Spleen (tissue), 11 donors: ENCODE measurements at regions not wholly inside any gene's neighbourhood (a gene's known extent, or its start where the extent isn't known, plus 50 kb on each side); places are given as distances from the start of the nearest gene placed in this dataset.

ENCODE experiments used
- DNase-seq: peaks from one replicate; pipeline ENCODE4 v3.0.0-alpha.2; 2020
- H3K27ac ChIP-seq, 8 donors: fragments of 200-600 bp; sonication (generic) in 7 of 8; 1 replicate in 4 of 8; 2 replicates in 4 of 8; pipeline versions ENCODE4 v1.5.0 to v1.8.0; 2016 to 2021; ENCODE audit warnings: inconsistent platforms in 4 of 8, mild to moderate bottlenecking in 4 of 8, moderate library complexity in 1 of 8
- H3K27me3 ChIP-seq, 7 donors: fragments of 200-600 bp; sonication (generic) in 6 of 7; replicated peaks in 1 of 7; 1 replicate in 4 of 7; 2 replicates in 3 of 7; pipeline versions ENCODE4 v1.5.0 to v1.8.0; 2016 to 2021; ENCODE audit warnings: inconsistent platforms in 3 of 7, mild to moderate bottlenecking in 1 of 7
- H3K36me3 ChIP-seq, 6 donors: fragments of 200-600 bp; sonication (generic) in 5 of 6; 1 replicate in 4 of 6; 2 replicates in 2 of 6; pipeline versions ENCODE4 v1.5.0 to v1.8.0; 2016 to 2021; ENCODE audit warnings: inconsistent platforms in 2 of 6
- H3K4me1 ChIP-seq, 6 donors: fragments of 200-600 bp; sonication (generic) in 5 of 6; 1 replicate in 3 of 6; 2 replicates in 3 of 6; pipeline versions ENCODE4 v1.5.0 to v1.8.0; 2016 to 2021; ENCODE audit warnings: inconsistent platforms in 3 of 6
- H3K4me3 ChIP-seq, 8 donors: fragments of 200-600 bp; sonication (generic) in 7 of 8; 1 replicate in 4 of 8; 2 replicates in 4 of 8; pipeline versions ENCODE4 v1.5.0 to v1.8.0; 2016 to 2021; ENCODE audit warnings: inconsistent platforms in 4 of 8, mild to moderate bottlenecking in 4 of 8, moderate library complexity in 2 of 8
- H3K9me3 ChIP-seq, 8 donors: fragments of 200-600 bp; sonication (generic) in 7 of 8; 1 replicate in 4 of 8; 2 replicates in 4 of 8; pipeline versions ENCODE4 v1.5.0 to v1.8.0; 2016 to 2021; ENCODE audit warnings: inconsistent platforms in 4 of 8
- POLR2A ChIP-seq, 3 donors: fragments of 450-650 bp; IDR thresholded peaks; one replicate each; pipeline ENCODE4 v1.5.1; 2017; ENCODE audit warnings: antibody characterized with exemption in 3 of 3, mild to moderate bottlenecking in 1 of 3
- POLR2AphosphoS5 ChIP-seq, 3 donors: sonication (generic); formaldehyde crosslinking; IDR thresholded peaks; one replicate each; pipeline ENCODE4 v1.5.1; 2017; ENCODE audit warnings: antibody characterized with exemption in 3 of 3
- WGBS, 5 donors: extraction: QIAGEN DNeasy Blood & Tissue Kit in 3 of 5; methylation state at CpG; one replicate each; pipeline versions ENCODE4 v1.1.5 to v1.1.7; 2013 to 2018; 5-methylcytosine and 5-hydroxymethylcytosine counted together
- intact Hi-C: fragments of 100-400 bp; cut with DNase I; formaldehyde crosslinking; loops from one replicate; pipeline ENCODE4 v1.15.0; 2023; ENCODE audit warnings: low total_unique reads
- TF ChIP-seq, protein P1 (sequence below), 11 experiments: fragments of 200-600 bp in 7 of 11; fragments of 450-650 bp in 4 of 11; sonication (generic) in 4 of 11; IDR thresholded peaks in 8 of 11; conservative IDR thresholded peaks in 3 of 11; 1 replicate in 7 of 11; 2 replicates in 4 of 11; pipeline versions ENCODE4 v1.4.0 to v1.8.0; 2016 to 2021; ENCODE audit warnings: antibody characterized with exemption in 11 of 11, inconsistent platforms in 4 of 11, mild to moderate bottlenecking in 1 of 11
- donor health status: healthy with polysubstance abuse.
- donor health status: DM: no; HTN: no; CAD: no; lungs with moderate emphysema.
- donor health status: DM: no; HTN: no; CAD: no.
- donor health status: Bipolar disorder and iron deficiency.
- donor health status: healthy.
- donor health status: DM: no; HTN: no; CAD: no.
- donor health status: DM: yes; HTN: yes; CAD: no.

DNA sequence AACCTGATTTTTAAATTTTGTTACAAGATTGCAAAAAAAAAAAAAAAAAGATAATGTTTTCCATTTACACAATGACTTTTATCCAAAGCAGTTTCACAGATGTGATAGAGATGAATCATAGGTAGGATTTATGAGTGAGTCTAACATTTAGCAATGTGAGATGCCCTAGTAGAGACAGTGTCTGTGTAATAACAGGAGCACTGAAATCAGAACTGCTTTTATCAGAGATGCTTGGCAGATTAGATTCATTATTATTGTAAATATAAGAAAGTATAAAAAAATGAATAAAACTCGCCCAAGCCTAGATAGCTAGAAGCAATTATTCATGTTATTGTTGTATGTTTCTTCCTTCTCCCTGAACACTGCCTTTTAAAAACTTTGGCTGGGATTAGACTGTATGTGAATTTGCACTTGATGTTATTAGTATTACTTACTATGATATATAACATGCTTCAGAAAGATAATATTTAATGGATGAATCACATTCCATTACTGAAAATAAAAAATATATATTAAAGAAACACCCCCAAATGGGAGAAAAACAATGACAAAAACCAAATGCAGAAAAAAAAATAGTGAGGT, 567.3 kb upstream of the KLF4 start:
- TF ChIP-seq POLR2AphosphoS5 (IDR thresholded peaks at IDR 0.05) (no peak), POLR2A (IDR thresholded peaks at IDR 0.05) (no peak)
- TF ChIP-seq, protein P1, sequence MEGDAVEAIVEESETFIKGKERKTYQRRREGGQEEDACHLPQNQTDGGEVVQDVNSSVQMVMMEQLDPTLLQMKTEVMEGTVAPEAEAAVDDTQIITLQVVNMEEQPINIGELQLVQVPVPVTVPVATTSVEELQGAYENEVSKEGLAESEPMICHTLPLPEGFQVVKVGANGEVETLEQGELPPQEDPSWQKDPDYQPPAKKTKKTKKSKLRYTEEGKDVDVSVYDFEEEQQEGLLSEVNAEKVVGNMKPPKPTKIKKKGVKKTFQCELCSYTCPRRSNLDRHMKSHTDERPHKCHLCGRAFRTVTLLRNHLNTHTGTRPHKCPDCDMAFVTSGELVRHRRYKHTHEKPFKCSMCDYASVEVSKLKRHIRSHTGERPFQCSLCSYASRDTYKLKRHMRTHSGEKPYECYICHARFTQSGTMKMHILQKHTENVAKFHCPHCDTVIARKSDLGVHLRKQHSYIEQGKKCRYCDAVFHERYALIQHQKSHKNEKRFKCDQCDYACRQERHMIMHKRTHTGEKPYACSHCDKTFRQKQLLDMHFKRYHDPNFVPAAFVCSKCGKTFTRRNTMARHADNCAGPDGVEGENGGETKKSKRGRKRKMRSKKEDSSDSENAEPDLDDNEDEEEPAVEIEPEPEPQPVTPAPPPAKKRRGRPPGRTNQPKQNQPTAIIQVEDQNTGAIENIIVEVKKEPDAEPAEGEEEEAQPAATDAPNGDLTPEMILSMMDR (IDR thresholded peaks at IDR 0.05 in 8 of 11, conservative IDR thresholded peaks at IDR 0.05 in 3 of 11) = no peak
- Histone ChIP-seq H3K27ac (peak overlapping the region in 3 of 8 donors; percentile 46 to 54 (median 46)), H3K4me1 (peaks cover 0 to 19% (median 8%) of the 10 kb centered on the region in 6 donors), H3K4me3 (no peak overlapping the region), H3K36me3 (no peaks in the 10 kb centered on the region), H3K9me3 (no peaks in the 10 kb centered on the region), H3K27me3 (no peaks in the 10 kb centered on the region)
- 73 to 92% (median 87%) methylated on average over 1 of the region's 1 CpG for WGBS, 5 donors
- DNase-seq = no peak
- intact Hi-C loops = no loop called here

DNA sequence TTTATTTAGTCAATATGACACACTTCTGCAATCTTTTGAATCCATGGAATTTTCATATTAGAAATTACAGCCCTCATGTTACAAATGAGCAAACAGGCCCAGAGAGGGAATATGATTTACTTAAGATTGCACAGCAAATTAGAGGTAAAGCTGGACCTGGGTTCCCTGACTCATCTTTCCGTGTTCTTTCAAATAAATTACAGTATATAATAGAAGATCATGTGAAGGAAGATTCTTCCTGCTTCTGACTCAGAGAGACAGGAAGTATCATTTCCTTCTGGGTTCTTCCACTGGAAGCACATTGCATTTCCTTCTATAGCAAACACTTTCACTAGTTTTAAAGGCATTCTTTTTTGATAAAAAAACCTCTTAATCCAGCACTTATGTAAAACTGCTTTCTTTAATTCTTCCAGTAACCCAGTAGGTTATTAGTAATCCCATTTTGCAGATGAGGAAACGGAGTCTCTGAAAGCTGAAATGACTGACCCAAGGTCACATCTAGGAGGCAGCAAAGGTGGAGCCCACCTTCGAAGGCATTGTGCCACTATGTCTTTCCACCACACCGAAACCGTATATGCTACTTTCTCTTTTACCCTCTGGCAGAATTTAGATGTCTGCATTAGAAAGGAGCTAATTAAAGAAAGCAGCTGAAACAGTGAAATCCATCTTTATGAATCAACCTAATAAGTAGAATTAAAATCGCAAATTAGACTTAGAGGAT, 566.7 kb upstream of the KLF4 start:
- WGBS, 5 donors = 61 to 79% (median 70%) methylated on average over 6 of the region's 6 CpGs
- peaks cover 0 to 19% (median 8%) of the 10 kb centered on the region in 6 donors for H3K4me1 ChIP-seq
- H3K27ac ChIP-seq = peak overlapping the region in 4 of 8 donors; percentile 28 to 54 (median 46)
- no peaks in the 10 kb centered on the region for H3K9me3 ChIP-seq
- no peak for DNase-seq
- TF ChIP-seq POLR2A (IDR thresholded peaks at IDR 0.05) = no peak
- TF ChIP-seq POLR2AphosphoS5 (IDR thresholded peaks at IDR 0.05) = no peak
- TF ChIP-seq, protein P1 (IDR thresholded peaks at IDR 0.05 in 8 of 11, conservative IDR thresholded peaks at IDR 0.05 in 3 of 11) = no peak
- intact Hi-C loops = no loop called here
- no peak overlapping the region for H3K4me3 ChIP-seq
- H3K27me3 ChIP-seq = no peaks in the 10 kb centered on the region
- no peaks in the 10 kb centered on the region for H3K36me3 ChIP-seq

DNA sequence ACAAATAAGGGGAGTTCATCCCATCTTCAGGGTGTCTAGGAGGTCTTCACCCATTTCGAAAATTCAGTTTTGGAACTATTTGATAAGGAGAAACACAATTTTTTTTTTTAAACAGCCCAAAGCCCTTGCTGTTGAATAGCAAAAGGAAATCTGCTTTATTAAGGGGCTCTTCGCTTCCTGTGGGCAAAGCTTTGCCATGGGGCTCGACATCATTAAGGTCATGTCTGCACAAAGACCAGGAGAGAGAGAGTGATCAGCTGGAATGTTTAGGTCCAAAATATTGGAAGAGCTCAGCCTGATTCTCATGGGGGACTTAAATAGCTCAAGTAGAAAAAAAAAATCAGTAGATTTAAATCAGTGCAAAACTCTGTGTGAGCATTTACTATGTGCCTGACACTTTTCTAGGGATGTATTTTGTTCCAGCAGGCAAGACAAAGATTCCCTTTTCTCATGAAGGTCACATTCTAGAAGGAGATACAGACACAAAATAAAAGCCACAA, 564.6 kb upstream of the KLF4 start:
- Histone ChIP-seq H3K27ac (no peak overlapping the region), H3K4me1 (peaks cover 0 to 19% (median 8%) of the 10 kb centered on the region in 6 donors), H3K9me3 (no peaks in the 10 kb centered on the region), H3K4me3 (no peak overlapping the region), H3K36me3 (no peaks in the 10 kb centered on the region), H3K27me3 (no peaks in the 10 kb centered on the region)
- intact Hi-C loops = no loop called here
- TF ChIP-seq, protein P1 (IDR thresholded peaks at IDR 0.05 in 8 of 11, conservative IDR thresholded peaks at IDR 0.05 in 3 of 11) = no peak
- TF ChIP-seq POLR2AphosphoS5 (IDR thresholded peaks at IDR 0.05) (no peak), POLR2A (IDR thresholded peaks at IDR 0.05) (no peak)
- 67 to 77% (median 70%) methylated on average over 3 of the region's 3 CpGs for WGBS, 5 donors
- DNase-seq = no peak

DNA sequence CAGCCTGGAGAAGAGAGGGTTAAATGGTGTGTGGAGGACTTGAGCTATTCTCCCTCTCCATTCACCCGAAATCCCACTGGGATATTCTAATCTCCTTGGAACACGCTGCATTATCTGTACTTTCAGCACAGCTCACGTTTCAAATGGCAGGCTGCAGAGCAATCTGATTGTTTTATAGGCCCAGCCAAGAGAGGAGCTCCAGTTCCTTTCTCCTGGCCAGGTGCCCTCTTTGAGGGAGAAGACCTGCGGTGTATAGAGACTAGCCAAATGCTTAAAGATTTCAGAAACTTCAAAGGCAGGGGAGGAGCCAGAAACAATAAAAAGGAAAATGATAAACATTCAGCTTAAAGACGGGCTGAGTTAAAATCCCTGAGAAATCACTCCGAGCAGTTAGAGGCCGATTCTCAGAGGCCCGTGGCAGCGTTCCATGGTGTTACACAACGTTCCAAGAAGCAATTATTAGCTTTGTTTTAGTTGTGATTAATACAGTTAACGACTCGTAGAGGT, 564.0 kb upstream of the KLF4 start:
- no peak overlapping the region for H3K27ac ChIP-seq
- no peak overlapping the region for H3K4me3 ChIP-seq
- intact Hi-C loops = no loop called here
- peaks cover 0 to 19% (median 8%) of the 10 kb centered on the region in 6 donors for H3K4me1 ChIP-seq
- no peaks in the 10 kb centered on the region for H3K9me3 ChIP-seq
- H3K27me3 ChIP-seq = no peaks in the 10 kb centered on the region
- no peaks in the 10 kb centered on the region for H3K36me3 ChIP-seq
- no peak for DNase-seq
- TF ChIP-seq POLR2A (IDR thresholded peaks at IDR 0.05) (no peak), POLR2AphosphoS5 (IDR thresholded peaks at IDR 0.05) (no peak)
- TF ChIP-seq, protein P1 (IDR thresholded peaks at IDR 0.05 in 8 of 11, conservative IDR thresholded peaks at IDR 0.05 in 3 of 11) = no peak
- WGBS, 5 donors = 55 to 78% (median 73%) methylated on average over 12 of the region's 12 CpGs
